ENCODE measurements at regions not wholly inside any gene's neighbourhood (a gene's known extent, or its start where the extent isn't known, plus 50 kb on each side); places are given as distances from the start of the nearest gene placed in this dataset.
"Not testable (repeated sequence)": the region's sequence is repeated elsewhere in the genome, so short reads cannot be mapped to it uniquely, and the experiment has no call there.

DNA sequence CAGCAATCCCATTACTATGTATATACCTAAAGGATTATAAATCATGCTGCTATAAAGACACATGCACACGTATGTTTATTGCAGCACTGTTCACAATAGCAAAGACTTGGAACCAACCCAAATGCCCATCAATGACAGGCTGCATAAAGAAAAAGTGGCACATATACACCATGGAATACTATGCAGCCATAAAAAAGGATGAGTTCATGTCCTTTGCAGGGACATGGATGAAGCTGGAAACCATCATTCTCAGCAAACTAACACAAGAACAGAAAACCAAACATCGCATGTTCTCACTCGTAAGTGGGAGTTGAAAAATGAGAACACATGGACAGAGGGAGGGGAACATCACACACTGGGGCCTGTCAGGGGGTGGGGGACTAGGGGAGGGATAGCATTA is 71.2 kb upstream of the GPRC5B start:
- H3K4me3 ChIP-seq (ENCODE audit: low read length); DNase-seq; H3K4me1 ChIP-seq (ENCODE audit: control insufficient read depth, insufficient read depth, low read length); H3K27ac ChIP-seq (ENCODE audit: low read length); H3K36me3 ChIP-seq (ENCODE audit: control insufficient read depth, insufficient read depth, low read length); H3K27me3 ChIP-seq (ENCODE audit: control insufficient read depth, insufficient read depth, low read length); H3K9me3 ChIP-seq (replicated peaks; ENCODE audit: control insufficient read depth, low read depth, low read length): not testable (repeated sequence)
- no CpG with 5 or more reads among the region's 3 CpGs for WGBS (ENCODE audit: insufficient coverage)

DNA sequence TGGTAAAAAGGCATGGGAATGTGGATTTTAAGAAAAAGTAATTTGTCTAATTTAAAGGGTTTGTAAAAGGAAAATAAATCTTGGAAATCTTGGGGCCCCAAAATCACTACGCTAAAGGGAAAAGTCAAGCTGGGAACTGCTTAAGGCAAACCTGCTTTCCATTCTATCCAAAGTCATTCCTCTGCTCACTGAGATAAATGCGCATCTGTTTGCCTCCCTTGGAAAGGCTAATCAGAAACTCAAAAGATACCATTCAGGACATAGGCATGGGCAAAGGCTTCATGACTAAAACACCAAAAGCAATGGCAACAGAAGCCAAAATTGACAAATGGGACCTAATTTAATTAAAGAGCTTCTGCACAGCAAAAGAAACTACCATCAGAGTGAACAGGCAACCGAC is 70.4 kb upstream of the GPRC5B start:
- not testable (repeated sequence) for H3K9me3 ChIP-seq (replicated peaks; ENCODE audit: control insufficient read depth, low read depth, low read length); H3K27ac ChIP-seq (ENCODE audit: low read length); H3K4me1 ChIP-seq (ENCODE audit: control insufficient read depth, insufficient read depth, low read length); H3K27me3 ChIP-seq (ENCODE audit: control insufficient read depth, insufficient read depth, low read length); H3K4me3 ChIP-seq (ENCODE audit: low read length); H3K36me3 ChIP-seq (ENCODE audit: control insufficient read depth, insufficient read depth, low read length); DNase-seq
- no CpG with 5 or more reads among the region's 3 CpGs for WGBS (ENCODE audit: insufficient coverage)

DNA sequence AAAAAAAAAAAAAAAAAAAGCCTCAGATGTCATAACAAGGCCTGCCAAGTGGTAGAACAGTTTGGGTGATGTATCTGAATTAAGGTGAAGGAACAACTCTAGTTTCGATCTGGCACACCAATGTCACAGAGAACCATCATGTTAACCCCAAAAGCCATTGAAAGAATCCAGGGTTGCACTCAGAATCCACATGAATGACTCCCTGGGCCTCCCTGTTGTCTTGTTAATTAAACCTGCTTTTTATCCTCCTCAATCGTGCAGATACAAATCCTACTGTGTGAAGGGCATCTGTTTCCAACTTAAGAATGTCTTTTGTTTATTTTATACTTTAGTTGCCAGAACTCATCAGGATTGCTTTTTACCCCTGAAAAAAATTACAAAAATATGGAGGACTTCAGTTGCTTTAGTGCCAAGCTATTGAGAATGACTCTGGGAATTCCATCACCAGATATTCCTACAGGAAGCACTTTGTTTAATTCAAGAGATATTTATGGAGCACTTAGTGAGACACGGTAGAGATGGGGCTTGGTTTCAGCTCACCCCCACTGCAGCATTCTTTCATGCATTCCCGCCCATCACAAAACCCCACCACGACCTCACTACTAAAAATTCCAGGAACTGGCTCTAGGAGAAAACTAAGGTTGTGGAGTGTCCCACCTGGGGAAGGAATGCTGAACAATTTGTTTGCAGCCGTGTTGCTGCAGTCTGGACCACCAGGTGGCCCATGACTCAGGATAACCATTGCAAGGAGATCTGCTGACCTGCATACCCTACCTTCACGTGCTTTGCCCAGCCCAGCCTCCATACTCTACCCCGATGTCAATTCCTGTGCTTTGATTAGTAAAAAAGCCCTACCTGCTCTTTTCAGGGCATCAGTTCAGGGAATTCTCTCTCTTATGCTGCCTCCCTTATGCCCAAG is 63.8 kb upstream of the GPRC5B start:
- H3K9me3 ChIP-seq (replicated peaks; ENCODE audit: control insufficient read depth, low read depth, low read length) = no peaks in the 10 kb centered on the region
- no peak overlapping the region for H3K4me3 ChIP-seq (ENCODE audit: low read length)
- no peak overlapping the region for H3K27ac ChIP-seq (ENCODE audit: low read length)
- H3K27me3 ChIP-seq (ENCODE audit: control insufficient read depth, insufficient read depth, low read length) = no peaks in the 10 kb centered on the region
- WGBS (ENCODE audit: insufficient coverage) = 39% methylated on average over 3 of the region's 8 CpGs
- no peaks in the 10 kb centered on the region for H3K36me3 ChIP-seq (ENCODE audit: control insufficient read depth, insufficient read depth, low read length)
- no peaks in the 10 kb centered on the region for H3K4me1 ChIP-seq (ENCODE audit: control insufficient read depth, insufficient read depth, low read length)
- no peak for DNase-seq

DNA sequence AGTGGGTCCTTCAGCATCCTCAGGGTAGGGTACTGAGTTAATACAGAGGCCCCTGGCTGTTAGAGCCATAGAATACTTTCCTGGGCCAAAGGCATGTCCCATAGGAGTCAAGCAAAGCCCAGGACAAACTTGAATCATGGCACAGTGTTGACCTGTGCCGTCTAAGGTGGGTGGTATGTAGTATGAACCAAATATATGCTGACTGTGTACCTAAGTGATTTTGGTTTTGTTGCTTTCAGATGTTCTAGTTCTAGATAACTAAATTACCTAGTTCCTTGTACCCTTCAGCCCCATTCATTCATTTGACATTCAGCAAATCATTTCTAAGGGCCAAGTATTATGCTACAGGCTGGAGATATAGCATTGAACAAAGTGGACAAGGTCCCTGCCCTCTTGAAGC is 61.3 kb upstream of the GPRC5B start:
- Histone ChIP-seq H3K4me1 (ENCODE audit: control insufficient read depth, insufficient read depth, low read length) (no peaks in the 10 kb centered on the region), H3K4me3 (ENCODE audit: low read length) (no peak overlapping the region), H3K27ac (ENCODE audit: low read length) (no peak overlapping the region), H3K36me3 (ENCODE audit: control insufficient read depth, insufficient read depth, low read length) (no peaks in the 10 kb centered on the region), H3K9me3 (replicated peaks; ENCODE audit: control insufficient read depth, low read depth, low read length) (no peaks in the 10 kb centered on the region), H3K27me3 (ENCODE audit: control insufficient read depth, insufficient read depth, low read length) (no peaks in the 10 kb centered on the region)
- no peak for DNase-seq
- WGBS (ENCODE audit: insufficient coverage) = no CpG with 5 or more reads among the region's 1 CpG

DNA sequence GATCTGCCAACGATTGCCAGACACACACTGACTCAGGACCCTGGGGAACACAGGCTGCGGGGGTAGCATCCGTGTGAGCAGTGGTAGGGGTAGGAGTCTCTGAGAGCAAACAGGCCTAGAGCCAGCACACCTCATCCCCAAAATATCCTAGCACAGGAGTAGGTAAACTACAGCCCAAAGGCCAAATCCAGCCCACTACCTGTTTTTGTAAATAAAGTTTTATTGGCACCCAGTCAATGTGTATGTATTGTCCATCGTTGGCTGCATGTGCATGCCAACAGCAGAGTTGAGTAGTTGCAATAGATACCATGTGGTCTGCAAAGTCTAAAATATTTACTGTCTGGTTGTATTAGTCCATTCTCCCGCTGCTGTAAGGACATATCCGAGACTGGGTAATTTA is 55.5 kb upstream of the GPRC5B start:
- no CpG with 5 or more reads among the region's 6 CpGs for WGBS (ENCODE audit: insufficient coverage)
- no peak overlapping the region for H3K27ac ChIP-seq (ENCODE audit: low read length)
- no peaks in the 10 kb centered on the region for H3K36me3 ChIP-seq (ENCODE audit: control insufficient read depth, insufficient read depth, low read length)
- H3K27me3 ChIP-seq (ENCODE audit: control insufficient read depth, insufficient read depth, low read length) = no peaks in the 10 kb centered on the region
- no peaks in the 10 kb centered on the region for H3K9me3 ChIP-seq (replicated peaks; ENCODE audit: control insufficient read depth, low read depth, low read length)
- H3K4me3 ChIP-seq (ENCODE audit: low read length) = no peak overlapping the region
- DNase-seq = no peak
- peaks cover 7% of the 10 kb centered on the region for H3K4me1 ChIP-seq (ENCODE audit: control insufficient read depth, insufficient read depth, low read length)

DNA sequence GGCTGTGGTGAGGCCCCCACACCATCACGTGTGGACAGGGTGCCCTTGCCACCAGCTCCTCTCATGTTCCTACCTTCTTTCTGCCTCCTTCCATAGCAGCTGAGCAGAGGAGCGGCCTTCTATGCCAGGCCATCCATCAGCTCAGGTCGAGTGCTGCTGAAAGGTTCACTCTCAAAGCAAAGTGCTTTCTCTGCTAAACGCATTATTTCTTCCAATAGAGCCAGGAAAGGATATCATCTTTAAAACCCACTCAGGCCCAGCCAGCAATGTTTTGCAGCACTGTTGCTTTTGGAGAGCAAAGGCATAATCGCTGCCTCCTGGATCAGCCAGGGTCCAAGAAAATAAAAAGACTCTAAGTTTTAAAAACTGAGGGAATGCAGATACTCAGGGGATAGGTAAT is 54.9 kb upstream of the GPRC5B start:
- Histone ChIP-seq H3K4me1 (ENCODE audit: control insufficient read depth, insufficient read depth, low read length) (peaks cover 7% of the 10 kb centered on the region), H3K27me3 (ENCODE audit: control insufficient read depth, insufficient read depth, low read length) (no peaks in the 10 kb centered on the region), H3K4me3 (ENCODE audit: low read length) (no peak overlapping the region), H3K27ac (ENCODE audit: low read length) (no peak overlapping the region), H3K9me3 (replicated peaks; ENCODE audit: control insufficient read depth, low read depth, low read length) (no peaks in the 10 kb centered on the region), H3K36me3 (ENCODE audit: control insufficient read depth, insufficient read depth, low read length) (no peaks in the 10 kb centered on the region)
- WGBS (ENCODE audit: insufficient coverage) = 30% methylated on average over 5 of the region's 5 CpGs
- DNase-seq = peak; percentile 82

DNA sequence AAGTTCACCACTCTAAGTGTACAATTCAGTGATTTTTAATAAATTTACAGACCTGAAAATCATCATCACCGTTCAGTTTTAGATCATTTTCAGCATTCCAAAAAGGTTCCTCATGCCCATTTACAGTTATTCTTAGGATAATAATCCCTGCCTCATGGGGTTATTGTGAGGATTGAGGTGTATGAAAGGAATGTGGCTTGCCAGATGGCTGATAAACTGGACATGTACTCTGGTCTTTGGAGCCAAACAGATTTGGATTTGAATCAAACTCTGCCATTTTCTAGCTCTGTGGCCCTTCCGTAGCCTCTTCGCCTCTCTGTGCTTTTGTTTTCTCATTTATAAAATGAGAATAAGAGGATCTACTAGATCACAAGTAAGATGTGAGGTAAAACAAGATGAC is 53.9 kb upstream of the GPRC5B start:
- WGBS (ENCODE audit: insufficient coverage) = no CpG with 5 or more reads among the region's 3 CpGs
- no peak for DNase-seq

DNA sequence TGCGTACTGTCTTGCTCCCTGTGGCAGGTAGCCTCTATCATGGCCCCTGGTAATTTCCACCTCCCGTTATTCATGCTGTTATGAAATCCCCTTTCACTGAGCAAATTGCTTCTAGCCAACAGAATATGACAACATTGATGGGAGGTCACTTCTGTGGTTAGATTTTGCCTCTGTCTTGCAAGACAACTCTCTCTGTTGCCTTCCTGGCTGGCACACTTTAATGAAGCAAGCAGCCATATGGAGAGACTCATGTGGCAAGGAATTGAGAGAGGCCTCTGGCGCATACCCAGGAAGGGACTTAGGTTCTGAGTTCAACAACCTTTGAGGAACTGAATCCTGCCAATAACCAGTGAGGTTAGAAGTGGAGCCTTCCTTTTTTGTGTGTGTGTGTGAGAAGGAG is 51.8 kb upstream of the GPRC5B start:
- no peak overlapping the region for H3K27ac ChIP-seq (ENCODE audit: low read length)
- no peaks in the 10 kb centered on the region for H3K36me3 ChIP-seq (ENCODE audit: control insufficient read depth, insufficient read depth, low read length)
- H3K4me1 ChIP-seq (ENCODE audit: control insufficient read depth, insufficient read depth, low read length) = peaks cover 7% of the 10 kb centered on the region
- H3K4me3 ChIP-seq (ENCODE audit: low read length) = no peak overlapping the region
- WGBS (ENCODE audit: insufficient coverage) = 92% methylated on average over 1 of the region's 3 CpGs
- H3K27me3 ChIP-seq (ENCODE audit: control insufficient read depth, insufficient read depth, low read length) = no peaks in the 10 kb centered on the region
- DNase-seq = no peak
- H3K9me3 ChIP-seq (replicated peaks; ENCODE audit: control insufficient read depth, low read depth, low read length) = no peaks in the 10 kb centered on the region

More for the DNA sequence above, 53.9 kb upstream of the GPRC5B start:
- H3K27ac ChIP-seq (ENCODE audit: low read length) = no peak overlapping the region
- peaks cover 7% of the 10 kb centered on the region for H3K4me1 ChIP-seq (ENCODE audit: control insufficient read depth, insufficient read depth, low read length)
- no peaks in the 10 kb centered on the region for H3K9me3 ChIP-seq (replicated peaks; ENCODE audit: control insufficient read depth, low read depth, low read length)
- H3K36me3 ChIP-seq (ENCODE audit: control insufficient read depth, insufficient read depth, low read length) = no peaks in the 10 kb centered on the region
- no peak overlapping the region for H3K4me3 ChIP-seq (ENCODE audit: low read length)
- no peaks in the 10 kb centered on the region for H3K27me3 ChIP-seq (ENCODE audit: control insufficient read depth, insufficient read depth, low read length)

DNA sequence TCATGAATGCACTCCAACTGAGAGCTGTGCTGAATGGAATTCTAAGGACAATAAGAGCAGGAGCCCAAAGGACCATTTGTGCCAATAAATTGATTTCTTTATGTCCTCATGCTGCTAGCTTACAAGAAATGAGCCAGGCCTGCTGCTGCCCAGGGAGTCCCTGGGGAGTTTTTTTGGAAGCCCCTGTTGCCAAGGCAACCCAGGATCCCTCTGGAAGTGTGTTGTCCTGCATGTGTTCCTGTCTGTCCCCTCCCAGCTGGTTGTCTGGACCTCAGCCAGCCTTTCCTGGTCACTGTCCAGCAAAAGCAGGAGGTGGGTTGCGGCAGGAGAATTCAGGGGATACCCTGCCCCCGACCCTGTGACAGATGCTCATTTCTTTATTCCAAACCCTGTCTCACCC is 51.0 kb upstream of the GPRC5B start:
- H3K36me3 ChIP-seq (ENCODE audit: control insufficient read depth, insufficient read depth, low read length) = no peaks in the 10 kb centered on the region
- H3K27me3 ChIP-seq (ENCODE audit: control insufficient read depth, insufficient read depth, low read length) = no peaks in the 10 kb centered on the region
- H3K9me3 ChIP-seq (replicated peaks; ENCODE audit: control insufficient read depth, low read depth, low read length) = no peaks in the 10 kb centered on the region
- peak; percentile 67 for DNase-seq
- no peak overlapping the region for H3K27ac ChIP-seq (ENCODE audit: low read length)
- WGBS (ENCODE audit: insufficient coverage) = no CpG with 5 or more reads among the region's 2 CpGs
- H3K4me1 ChIP-seq (ENCODE audit: control insufficient read depth, insufficient read depth, low read length) = peaks cover 7% of the 10 kb centered on the region
- H3K4me3 ChIP-seq (ENCODE audit: low read length) = no peak overlapping the region
